ENCODE measurements at regions not wholly inside any gene's neighbourhood (a gene's known extent, or its start where the extent isn't known, plus 50 kb on each side); places are given as distances from the start of the nearest gene placed in this dataset.

- Histone ChIP-seq H3K27ac (ENCODE audit: low read depth, low read length) (no peak overlapping the region), H3K36me3 (ENCODE audit: low read length) (no peaks in the 10 kb centered on the region), H3K9me2 (replicated peaks; ENCODE audit: insufficient read depth, low read length) (no peaks in the 10 kb centered on the region), H3K4me3 (ENCODE audit: insufficient read depth, low read length, poor library complexity, severe bottlenecking) (no peak overlapping the region), H3K27me3 (ENCODE audit: low read length) (no peaks in the 10 kb centered on the region), H3F3A (ENCODE audit: insufficient read depth) (no peaks in the 10 kb centered on the region), H3K4me2 (ENCODE audit: low read depth, low read length, poor library complexity, severe bottlenecking) (no peak overlapping the region), H3K9ac (ENCODE audit: low read length) (no peak overlapping the region), H3K9me3 (ENCODE audit: insufficient read depth, low read length) (no peaks in the 10 kb centered on the region), H4K20me1 (ENCODE audit: low read depth, low read length) (no peaks in the 10 kb centered on the region), H2AFZ (ENCODE audit: low read depth, low read length, severe bottlenecking) (no peak overlapping the region), H3K79me2 (ENCODE audit: insufficient read depth, low read length) (no peaks in the 10 kb centered on the region)
- no peak for TF ChIP-seq CTCF (IDR thresholded peaks at IDR 0.05; ENCODE audit: insufficient read depth, low read length, poor library complexity, severe bottlenecking)
- no peak for TF ChIP-seq EZH2phosphoT487 (conservative IDR thresholded peaks at IDR 0.05; ENCODE audit: low read length)
These were observed 285.1 kb downstream of the CENPW start for GRCh38 chr6:126625019-126625418.

- no peak overlapping the region for H3K9ac ChIP-seq (ENCODE audit: low read length)
- no peaks in the 10 kb centered on the region for H3F3A ChIP-seq (ENCODE audit: insufficient read depth)
- no peaks in the 10 kb centered on the region for H4K20me1 ChIP-seq (ENCODE audit: low read depth, low read length)
- H3K4me3 ChIP-seq (ENCODE audit: insufficient read depth, low read length, poor library complexity, severe bottlenecking) = no peak overlapping the region
- H3K79me2 ChIP-seq (ENCODE audit: insufficient read depth, low read length) = no peaks in the 10 kb centered on the region
- H3K36me3 ChIP-seq (ENCODE audit: low read length) = no peaks in the 10 kb centered on the region
- no peaks in the 10 kb centered on the region for H3K9me3 ChIP-seq (ENCODE audit: insufficient read depth, low read length)
- H2AFZ ChIP-seq (ENCODE audit: low read depth, low read length, severe bottlenecking) = no peak overlapping the region
- H3K9me2 ChIP-seq (replicated peaks; ENCODE audit: insufficient read depth, low read length) = no peaks in the 10 kb centered on the region
- TF ChIP-seq EZH2phosphoT487 (conservative IDR thresholded peaks at IDR 0.05; ENCODE audit: low read length) (no peak), CTCF (IDR thresholded peaks at IDR 0.05; ENCODE audit: insufficient read depth, low read length, poor library complexity, severe bottlenecking) (no peak)
- H3K27ac ChIP-seq (ENCODE audit: low read depth, low read length) = no peak overlapping the region
- no peaks in the 10 kb centered on the region for H3K27me3 ChIP-seq (ENCODE audit: low read length)
- H3K4me2 ChIP-seq (ENCODE audit: low read depth, low read length, poor library complexity, severe bottlenecking) = no peak overlapping the region
These were observed 288.2 kb downstream of the CENPW start for GRCh38 chr6:126628125-126628524.

DNA sequence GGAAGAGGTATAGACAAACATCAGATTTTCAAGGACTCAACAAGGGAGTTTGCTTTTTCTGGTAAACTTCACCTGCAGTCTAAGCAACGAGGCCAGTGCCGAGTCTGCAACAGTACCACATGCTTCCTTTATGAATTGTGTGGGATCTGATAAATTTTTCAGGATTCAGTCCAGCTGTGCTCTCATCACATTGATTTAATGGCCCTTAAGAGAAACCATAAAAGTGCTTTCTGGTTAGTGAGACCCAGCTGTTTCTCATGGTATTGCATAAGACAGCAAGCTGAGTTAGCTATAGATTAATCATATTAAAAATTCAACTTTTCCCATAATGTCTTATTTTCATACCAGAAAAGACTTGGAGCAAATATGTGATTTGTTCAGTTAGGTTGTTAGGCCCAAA, 291.4 kb downstream of the CENPW start:
- H3K79me2 ChIP-seq (ENCODE audit: insufficient read depth, low read length) = no peaks in the 10 kb centered on the region
- no peaks in the 10 kb centered on the region for H3K9me2 ChIP-seq (replicated peaks; ENCODE audit: insufficient read depth, low read length)
- no peak overlapping the region for H2AFZ ChIP-seq (ENCODE audit: low read depth, low read length, severe bottlenecking)
- no peak overlapping the region for H3K4me3 ChIP-seq (ENCODE audit: insufficient read depth, low read length, poor library complexity, severe bottlenecking)
- H3K4me2 ChIP-seq (ENCODE audit: low read depth, low read length, poor library complexity, severe bottlenecking) = no peak overlapping the region
- H3K27me3 ChIP-seq (ENCODE audit: low read length) = no peaks in the 10 kb centered on the region
- no peaks in the 10 kb centered on the region for H4K20me1 ChIP-seq (ENCODE audit: low read depth, low read length)
- H3K27ac ChIP-seq (ENCODE audit: low read depth, low read length) = no peak overlapping the region
- no peaks in the 10 kb centered on the region for H3K36me3 ChIP-seq (ENCODE audit: low read length)
- no peak overlapping the region for H3K9ac ChIP-seq (ENCODE audit: low read length)
- TF ChIP-seq CTCF (IDR thresholded peaks at IDR 0.05; ENCODE audit: insufficient read depth, low read length, poor library complexity, severe bottlenecking) = no peak
- no peak for TF ChIP-seq EZH2phosphoT487 (conservative IDR thresholded peaks at IDR 0.05; ENCODE audit: low read length)
- H3F3A ChIP-seq (ENCODE audit: insufficient read depth) = no peaks in the 10 kb centered on the region
- H3K9me3 ChIP-seq (ENCODE audit: insufficient read depth, low read length) = no peaks in the 10 kb centered on the region

DNA sequence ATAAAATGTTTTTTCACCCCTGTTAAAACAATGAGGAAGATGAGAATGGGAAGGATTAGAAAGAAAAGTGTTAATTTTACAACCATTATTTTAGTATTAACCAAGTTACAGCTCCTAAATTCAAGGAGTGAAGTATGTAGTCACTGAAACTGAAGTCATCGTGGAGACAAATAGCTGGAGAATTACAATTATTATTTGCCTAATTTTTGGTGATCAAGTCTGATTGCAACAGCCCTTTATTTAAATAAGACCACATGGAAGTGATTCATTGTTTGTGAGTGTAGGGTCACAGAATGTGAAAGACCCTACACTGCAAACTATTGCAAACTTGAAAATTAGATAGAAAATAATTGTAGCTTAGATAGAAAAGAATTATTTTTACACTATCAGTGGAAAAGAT, 292.4 kb downstream of the CENPW start:
- Histone ChIP-seq H3K9me2 (replicated peaks; ENCODE audit: insufficient read depth, low read length) (no peaks in the 10 kb centered on the region), H3K36me3 (ENCODE audit: low read length) (no peaks in the 10 kb centered on the region), H3K27me3 (ENCODE audit: low read length) (no peaks in the 10 kb centered on the region), H3K79me2 (ENCODE audit: insufficient read depth, low read length) (no peaks in the 10 kb centered on the region), H3F3A (ENCODE audit: insufficient read depth) (no peaks in the 10 kb centered on the region), H3K4me3 (ENCODE audit: insufficient read depth, low read length, poor library complexity, severe bottlenecking) (no peak overlapping the region), H3K27ac (ENCODE audit: low read depth, low read length) (no peak overlapping the region), H3K9ac (ENCODE audit: low read length) (no peak overlapping the region), H3K4me2 (ENCODE audit: low read depth, low read length, poor library complexity, severe bottlenecking) (no peak overlapping the region), H2AFZ (ENCODE audit: low read depth, low read length, severe bottlenecking) (no peak overlapping the region), H4K20me1 (ENCODE audit: low read depth, low read length) (no peaks in the 10 kb centered on the region), H3K9me3 (ENCODE audit: insufficient read depth, low read length) (no peaks in the 10 kb centered on the region)
- TF ChIP-seq EZH2phosphoT487 (conservative IDR thresholded peaks at IDR 0.05; ENCODE audit: low read length) = no peak
- no peak for TF ChIP-seq CTCF (IDR thresholded peaks at IDR 0.05; ENCODE audit: insufficient read depth, low read length, poor library complexity, severe bottlenecking)
